ENCODE measurements at regions not wholly inside any gene's neighbourhood (a gene's known extent, or its start where the extent isn't known, plus 50 kb on each side); places are given as distances from the start of the nearest gene placed in this dataset.
"Not testable (repeated sequence)": the region's sequence is repeated elsewhere in the genome, so short reads cannot be mapped to it uniquely, and the experiment has no call there.

- not testable (repeated sequence) for DNase-seq
Observed at GRCh38 chr4:187002133-187002532, 278.5 kb upstream of the FAT1 start.

GRCh38 chr4:187004628-187005027 is 281.0 kb upstream of the FAT1 start:
- no peak for DNase-seq

- no peak for DNase-seq
Observed at GRCh38 chr4:187006189-187006618, 282.5 kb upstream of the FAT1 start.

- DNase-seq, result no peak
Observed at GRCh38 chr4:187010052-187010451, 286.4 kb upstream of the FAT1 start.

- DNase-seq, result no peak
Observed at GRCh38 chr4:187016101-187016500, 292.4 kb upstream of the FAT1 start.

GRCh38 chr4:187017147-187017546 is 293.5 kb upstream of the FAT1 start:
- no peak for DNase-seq

- no peak for DNase-seq
Observed at GRCh38 chr4:187019896-187020295, 296.2 kb upstream of the FAT1 start.

- DNase-seq, result no peak
Observed at GRCh38 chr4:187020676-187021075, 297.0 kb upstream of the FAT1 start.

- DNase-seq, result no peak
Observed at GRCh38 chr4:187021436-187022205, 298.0 kb upstream of the FAT1 start.

GRCh38 chr4:187027272-187027671 is 303.6 kb upstream of the FAT1 start:
- DNase-seq, result no peak

GRCh38 chr4:187042251-187042650 is 318.6 kb upstream of the FAT1 start:
- no peak for DNase-seq

- DNase-seq, result no peak
Observed at GRCh38 chr4:187046471-187046870, 322.8 kb upstream of the FAT1 start.

GRCh38 chr4:187059021-187059420 is 335.4 kb upstream of the FAT1 start:
- no peak for DNase-seq

- no peak for DNase-seq
Observed at GRCh38 chr4:187059895-187060294, 336.2 kb upstream of the FAT1 start.

- no peak for DNase-seq
Observed at GRCh38 chr4:187060551-187060950, 336.9 kb upstream of the FAT1 start.

- no peak for DNase-seq
Observed at GRCh38 chr4:187063251-187063650, 339.6 kb upstream of the FAT1 start.

- DNase-seq, result no peak
Observed at GRCh38 chr4:187064033-187064432, 340.4 kb upstream of the FAT1 start.

- no peak for DNase-seq
Observed at GRCh38 chr4:187065396-187065795, 341.7 kb upstream of the FAT1 start.

- no peak for DNase-seq
Observed at GRCh38 chr4:187065806-187066205, 342.1 kb upstream of the FAT1 start.

GRCh38 chr4:187069398-187069797 is 345.7 kb upstream of the FAT1 start:
- no peak for DNase-seq

- no peak for DNase-seq
Observed at GRCh38 chr4:187070158-187070557, 346.5 kb upstream of the FAT1 start.

- DNase-seq, result no peak
Observed at GRCh38 chr4:187070740-187071139, 347.1 kb upstream of the FAT1 start.

GRCh38 chr4:187071946-187072600 is 348.4 kb upstream of the FAT1 start:
- DNase-seq, result no peak

GRCh38 chr4:187073820-187074219 is 350.2 kb upstream of the FAT1 start:
- no peak for DNase-seq

GRCh38 chr4:187075514-187075913 is 351.9 kb upstream of the FAT1 start:
- DNase-seq, result no peak

All from cerebellar nuclear complex (tissue), 1 donor.